CD14-positive monocyte (primary cell): ENCODE measurements at regions not wholly inside any gene's neighbourhood (a gene's known extent, or its start where the extent isn't known, plus 50 kb on each side); places are given as distances from the start of the nearest gene placed in this dataset.

ENCODE experiments used
- DNase-seq, 3 donors: peaks; one replicate each; pipeline ENCODE4 v3.0.0-alpha.2; 2011 to 2022
- H2AFZ ChIP-seq: 2 replicates; pipeline ENCODE4 v1.6.0; 2012; ENCODE audit warnings: mild to moderate bottlenecking, low read depth, low read length, inconsistent platforms; ENCODE audit not compliant: insufficient read depth, poor library complexity, severe bottlenecking
- H3K27ac ChIP-seq, 2 donors: 1 replicate in 1 of 2; 2 replicates in 1 of 2; pipeline ENCODE4 v1.5.1; 2012 to 2013; ENCODE audit warnings: low read length in 2 of 2, control low read depth in 1 of 2, inconsistent platforms in 1 of 2, low read depth in 1 of 2, mild to moderate bottlenecking in 1 of 2
- H3K27me3 ChIP-seq, 2 donors: one replicate each; pipeline versions ENCODE4 v1.6.0 to v1.6.1; 2011 to 2013; ENCODE audit warnings: low read length in 2 of 2; ENCODE audit not compliant: control insufficient read depth in 2 of 2, insufficient read depth in 2 of 2
- H3K36me3 ChIP-seq, 2 donors: replicated peaks in 1 of 2; 1 replicate in 1 of 2; 2 replicates in 1 of 2; pipeline versions ENCODE4 v1.5.1 to v1.6.1; 2012 to 2013; ENCODE audit warnings: low read length in 2 of 2, control low read depth in 1 of 2, inconsistent platforms in 1 of 2, mild to moderate bottlenecking in 1 of 2; ENCODE audit not compliant: insufficient read depth in 2 of 2, control insufficient read depth in 1 of 2
- H3K4me1 ChIP-seq, 2 donors: 1 replicate in 1 of 2; 2 replicates in 1 of 2; pipeline versions ENCODE4 v1.5.1 to v1.6.1; 2012 to 2013; ENCODE audit warnings: low read length in 2 of 2, control low read depth in 1 of 2, inconsistent platforms in 1 of 2, mild to moderate bottlenecking in 1 of 2, moderate library complexity in 1 of 2; ENCODE audit not compliant: insufficient read depth in 2 of 2, control insufficient read depth in 1 of 2
- H3K4me2 ChIP-seq: replicated peaks from 2 replicates; pipeline ENCODE3; 2012; ENCODE audit warnings: low read length, moderate library complexity, mild to moderate bottlenecking; ENCODE audit not compliant: poor library complexity, severe bottlenecking; ENCODE audit errors: extremely low read depth
- H3K4me3 ChIP-seq, 3 experiments: fragments of 200-600 bp in 1 of 3; sonication (generic) in 1 of 3; replicated peaks in 1 of 3; 1 replicate in 2 of 3; 2 replicates in 1 of 3; pipeline ENCODE4 v1.5.1; 2011 to 2013; ENCODE audit warnings: low read length in 3 of 3, mild to moderate bottlenecking in 3 of 3, control low read depth in 2 of 3, low read depth in 2 of 3, inconsistent platforms in 1 of 3, moderate library complexity in 1 of 3
- H3K79me2 ChIP-seq: 2 replicates; pipeline ENCODE4 v1.6.0; 2012; ENCODE audit warnings: mild to moderate bottlenecking, control low read depth, inconsistent platforms, low read length, moderate library complexity; ENCODE audit not compliant: insufficient read depth
- H3K9ac ChIP-seq: 2 replicates; pipeline ENCODE4 v1.6.0; 2017; ENCODE audit warnings: low read length, mild to moderate bottlenecking; ENCODE audit not compliant: insufficient read depth, poor library complexity, severe bottlenecking
- H3K9me3 ChIP-seq, 2 donors: replicated peaks in 1 of 2; 1 replicate in 1 of 2; 2 replicates in 1 of 2; pipeline versions ENCODE4 v1.5.1 to v1.6.1; 2012 to 2013; ENCODE audit warnings: low read length in 2 of 2, control low read depth in 1 of 2; ENCODE audit not compliant: control insufficient read depth in 1 of 2, insufficient read depth in 1 of 2
- H4K20me1 ChIP-seq: 2 replicates; pipeline ENCODE4 v1.6.0; 2012; ENCODE audit warnings: mild to moderate bottlenecking, low read length, control low read depth, moderate library complexity; ENCODE audit not compliant: insufficient read depth
- H3K27ac Mint-ChIP-seq, 7 donors: one replicate each; pipeline ENCODE4 v1.8.0; 2020; ENCODE audit warnings: mild to moderate bottlenecking in 7 of 7, mixed read lengths in 7 of 7, moderate library complexity in 6 of 7, inconsistent platforms in 2 of 7
- H3K27me3 Mint-ChIP-seq, 3 donors: one replicate each; pipeline ENCODE4 v1.8.0; 2021 to 2022; ENCODE audit warnings: low read depth in 3 of 3, mild to moderate bottlenecking in 3 of 3, mixed read lengths in 3 of 3, moderate library complexity in 3 of 3, inconsistent platforms in 1 of 3
- H3K36me3 Mint-ChIP-seq, 2 donors: one replicate each; pipeline ENCODE4 v1.8.0; 2020; ENCODE audit warnings: mixed read lengths in 2 of 2, inconsistent platforms in 1 of 2, mild to moderate bottlenecking in 1 of 2
- H3K4me1 Mint-ChIP-seq: one replicate; pipeline ENCODE4 v1.8.0; 2020; ENCODE audit warnings: mild to moderate bottlenecking, mixed read lengths
- H3K4me3 Mint-ChIP-seq, 2 donors: one replicate each; pipeline ENCODE4 v1.8.0; 2020; ENCODE audit warnings: mild to moderate bottlenecking in 2 of 2, mixed read lengths in 2 of 2, moderate library complexity in 1 of 2
- H3K9me3 Mint-ChIP-seq, 7 donors: one replicate each; pipeline ENCODE4 v1.8.0; 2020 to 2022; ENCODE audit warnings: mixed read lengths in 7 of 7, mild to moderate bottlenecking in 6 of 7, moderate library complexity in 6 of 7, inconsistent platforms in 2 of 7
- WGBS: methylation state at CpG from one replicate; pipeline ENCODE4 v1.1.5; 2013; ENCODE audit warnings: missing lambda C conversion rate; ENCODE audit not compliant: insufficient coverage; 5-methylcytosine and 5-hydroxymethylcytosine counted together
- intact Hi-C, 2 donors: fragments of 100-400 bp; cut with micrococcal nuclease; formaldehyde crosslinking; loops; one replicate each; pipeline versions ENCODE4 v1.15.0 to v1.15.1; 2023
- TF ChIP-seq, protein P1 (sequence below): fragments of 200-600 bp; IDR thresholded peaks from one replicate; pipeline ENCODE4 v1.8.0; 2022; ENCODE audit warnings: antibody characterized with exemption, mild to moderate bottlenecking

DNA sequence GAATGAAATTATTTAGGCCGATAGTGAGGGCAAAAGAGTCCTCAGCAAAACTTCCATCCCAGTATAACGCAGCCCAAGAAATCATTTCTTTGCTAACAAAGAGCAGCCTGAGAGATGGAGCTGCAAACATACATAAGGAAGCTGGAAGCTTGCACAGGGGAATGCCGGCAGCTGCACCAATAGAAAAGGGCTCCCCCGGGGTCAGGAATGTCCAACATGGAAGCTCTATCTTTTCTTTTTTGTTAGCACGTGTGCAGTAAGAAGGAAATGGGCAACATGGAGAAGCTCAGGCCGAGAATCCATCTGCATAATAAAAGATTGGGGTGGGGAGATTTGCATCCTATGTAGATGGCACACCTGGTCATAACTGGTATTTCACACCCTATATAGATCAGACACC is 1363.5 kb upstream of the PCDH20 start:
- Histone ChIP-seq H3K4me3 (no peak overlapping the region), H3K79me2 (no peaks in the 10 kb centered on the region), H3K9me3 (peaks cover 0 to 3% of the 10 kb centered on the region in 2 donors), H3K36me3 (no peaks in the 10 kb centered on the region), H3K27me3 (no peaks in the 10 kb centered on the region), H3K9ac (no peak overlapping the region), H4K20me1 (no peaks in the 10 kb centered on the region), H2AFZ (no peak overlapping the region), H3K4me2 (no peak overlapping the region), H3K4me1 (no peaks in the 10 kb centered on the region), H3K27ac (no peak overlapping the region)
- WGBS: 100% methylated on average over 2 of the region's 6 CpGs
- Mint-ChIP-seq H3K4me1 (no peaks in the 10 kb centered on the region), H3K9me3 (peaks cover 0 to 2% (median 0%) of the 10 kb centered on the region in 7 donors), H3K36me3 (no peaks in the 10 kb centered on the region), H3K27me3 (no peaks in the 10 kb centered on the region), H3K4me3 (no peak overlapping the region), H3K27ac (no peak overlapping the region)
- no peak for DNase-seq
- TF ChIP-seq, protein P1, sequence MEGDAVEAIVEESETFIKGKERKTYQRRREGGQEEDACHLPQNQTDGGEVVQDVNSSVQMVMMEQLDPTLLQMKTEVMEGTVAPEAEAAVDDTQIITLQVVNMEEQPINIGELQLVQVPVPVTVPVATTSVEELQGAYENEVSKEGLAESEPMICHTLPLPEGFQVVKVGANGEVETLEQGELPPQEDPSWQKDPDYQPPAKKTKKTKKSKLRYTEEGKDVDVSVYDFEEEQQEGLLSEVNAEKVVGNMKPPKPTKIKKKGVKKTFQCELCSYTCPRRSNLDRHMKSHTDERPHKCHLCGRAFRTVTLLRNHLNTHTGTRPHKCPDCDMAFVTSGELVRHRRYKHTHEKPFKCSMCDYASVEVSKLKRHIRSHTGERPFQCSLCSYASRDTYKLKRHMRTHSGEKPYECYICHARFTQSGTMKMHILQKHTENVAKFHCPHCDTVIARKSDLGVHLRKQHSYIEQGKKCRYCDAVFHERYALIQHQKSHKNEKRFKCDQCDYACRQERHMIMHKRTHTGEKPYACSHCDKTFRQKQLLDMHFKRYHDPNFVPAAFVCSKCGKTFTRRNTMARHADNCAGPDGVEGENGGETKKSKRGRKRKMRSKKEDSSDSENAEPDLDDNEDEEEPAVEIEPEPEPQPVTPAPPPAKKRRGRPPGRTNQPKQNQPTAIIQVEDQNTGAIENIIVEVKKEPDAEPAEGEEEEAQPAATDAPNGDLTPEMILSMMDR: no peak
- intact Hi-C loops: no loop called here

DNA sequence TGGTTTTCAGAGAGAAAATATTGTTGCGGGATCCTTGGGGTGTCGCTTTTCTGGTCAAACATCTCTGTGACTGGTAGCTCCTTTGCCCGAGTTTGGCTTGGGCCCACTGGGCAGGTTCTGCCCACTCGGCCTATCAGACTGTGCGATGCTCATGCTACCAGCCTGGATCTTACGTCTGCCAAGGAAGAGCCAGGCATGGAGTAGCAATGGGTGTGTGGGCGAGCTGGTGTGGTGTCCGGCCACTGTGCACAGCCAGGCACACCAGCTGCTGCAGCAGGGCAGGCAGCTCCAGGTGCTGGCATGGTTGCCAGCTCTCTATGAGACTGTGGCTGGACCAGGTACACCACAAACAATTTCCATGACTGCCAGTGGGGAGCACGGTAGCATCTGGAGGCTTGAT is 1351.8 kb upstream of the PCDH20 start:
- Histone ChIP-seq H3K4me1 (no peaks in the 10 kb centered on the region), H3K36me3 (no peaks in the 10 kb centered on the region), H3K27ac (no peak overlapping the region), H3K4me3 (no peak overlapping the region), H2AFZ (no peak overlapping the region), H3K9ac (no peak overlapping the region), H3K4me2 (no peak overlapping the region), H3K9me3 (no peaks in the 10 kb centered on the region), H4K20me1 (no peaks in the 10 kb centered on the region), H3K27me3 (no peaks in the 10 kb centered on the region), H3K79me2 (no peaks in the 10 kb centered on the region)
- intact Hi-C loops: no loop called here
- H3K9me3 Mint-ChIP-seq: peaks cover 0 to 2% (median 0%) of the 10 kb centered on the region in 7 donors
- DNase-seq: no peak
- H3K4me1 Mint-ChIP-seq: no peaks in the 10 kb centered on the region
- WGBS: 92% methylated on average over 7 of the region's 9 CpGs
- H3K27ac Mint-ChIP-seq: no peak overlapping the region
- no peaks in the 10 kb centered on the region for H3K27me3 Mint-ChIP-seq
- no peak overlapping the region for H3K4me3 Mint-ChIP-seq
- no peaks in the 10 kb centered on the region for H3K36me3 Mint-ChIP-seq
- TF ChIP-seq, protein P1: no peak
